M059J (cell line): ENCODE measurements at regions not wholly inside any gene's neighbourhood (a gene's known extent, or its start where the extent isn't known, plus 50 kb on each side); places are given as distances from the start of the nearest gene placed in this dataset.
A peak's percentile ranks its signal among the peaks of the same experiment; 100 is the strongest.
"Not testable (repeated sequence)": the region's sequence is repeated elsewhere in the genome, so short reads cannot be mapped to it uniquely, and the experiment has no call there.

ENCODE experiments used
- DNase-seq: peaks from one replicate; pipeline ENCODE4 v3.0.0-alpha.2; 2012; ENCODE audit warnings: low read depth

- DNase-seq: no peak
These were observed 192.8 kb downstream of the CDCA7 start for GRCh38 chr2:173547499-173547898.

- DNase-seq: peak; percentile 34
These were observed 195.5 kb downstream of the CDCA7 start for GRCh38 chr2:173550143-173550542.

- DNase-seq: no peak
These were observed 197.9 kb downstream of the CDCA7 start for GRCh38 chr2:173552531-173552930.

- DNase-seq: peak; percentile 32
These were observed 198.9 kb downstream of the CDCA7 start for GRCh38 chr2:173553593-173553992.

- DNase-seq: no peak
These were observed 201.2 kb downstream of the CDCA7 start for GRCh38 chr2:173555833-173556232.

GRCh38 chr2:173556816-173557215 lies 202.1 kb downstream of the CDCA7 start:
- no peak for DNase-seq

- DNase-seq: no peak
These were observed 202.8 kb downstream of the CDCA7 start for GRCh38 chr2:173557497-173557896.

GRCh38 chr2:173567493-173567892 lies 212.8 kb downstream of the CDCA7 start:
- DNase-seq: no peak

- DNase-seq: peak; percentile 26
These were observed 213.4 kb downstream of the CDCA7 start for GRCh38 chr2:173568054-173568453.

- peak; percentile 53 for DNase-seq
These were observed 216.5 kb downstream of the CDCA7 start for GRCh38 chr2:173571021-173571821.

- DNase-seq: no peak
These were observed 217.4 kb downstream of the CDCA7 start for GRCh38 chr2:173571887-173572680.

GRCh38 chr2:173572848-173573247 lies 218.2 kb downstream of the CDCA7 start:
- no peak for DNase-seq

- DNase-seq: not testable (repeated sequence)
These were observed 219.1 kb downstream of the CDCA7 start for GRCh38 chr2:173573782-173574181.

- peak; percentile 86 for DNase-seq
These were observed 219.8 kb downstream of the CDCA7 start for GRCh38 chr2:173574324-173575112.

GRCh38 chr2:173578404-173579107 lies 223.9 kb downstream of the CDCA7 start:
- DNase-seq: no peak

- no peak for DNase-seq
These were observed 225.7 kb downstream of the CDCA7 start for GRCh38 chr2:173580351-173580750.

- no peak for DNase-seq
These were observed 226.3 kb downstream of the CDCA7 start for GRCh38 chr2:173580956-173581355.

GRCh38 chr2:173583196-173583595 lies 228.5 kb downstream of the CDCA7 start:
- DNase-seq: no peak

- DNase-seq: no peak
These were observed 229.3 kb downstream of the CDCA7 start for GRCh38 chr2:173584000-173584399.

GRCh38 chr2:173584676-173585458 lies 230.2 kb downstream of the CDCA7 start:
- DNase-seq: peak; percentile 11

GRCh38 chr2:173588931-173589369 lies 234.3 kb downstream of the CDCA7 start:
- no peak for DNase-seq
